H9 (cell line): ENCODE measurements at regions not wholly inside any gene's neighbourhood (a gene's known extent, or its start where the extent isn't known, plus 50 kb on each side); places are given as distances from the start of the nearest gene placed in this dataset.

ENCODE experiments used
- DNase-seq: peaks from one replicate; pipeline ENCODE4 v3.0.0-alpha.2; 2017
- H2AFZ ChIP-seq: one replicate; pipeline ENCODE4 v1.6.1; 2013; ENCODE audit warnings: mild to moderate bottlenecking, low read length, control low read depth, moderate library complexity
- H2AK5ac ChIP-seq: 2 replicates; pipeline ENCODE4 v1.6.1; 2013; ENCODE audit warnings: low read length, control low read depth, mixed read lengths; ENCODE audit not compliant: insufficient read length
- H2BK120ac ChIP-seq: one replicate; pipeline ENCODE4 v1.6.1; 2013; ENCODE audit warnings: low read depth, mild to moderate bottlenecking, low read length, control low read depth, inconsistent platforms; ENCODE audit not compliant: poor library complexity, severe bottlenecking
- H2BK12ac ChIP-seq: 2 replicates; pipeline ENCODE4 v1.6.1; 2013; ENCODE audit warnings: low read length, control low read depth, mixed read lengths, low read depth; ENCODE audit not compliant: insufficient read length
- H2BK15ac ChIP-seq: 2 replicates; pipeline ENCODE4 v1.6.1; 2013; ENCODE audit warnings: low read depth, low read length, control low read depth
- H2BK20ac ChIP-seq: one replicate; pipeline ENCODE4 v1.6.1; 2013; ENCODE audit warnings: low read depth, mild to moderate bottlenecking, low read length, control low read depth, inconsistent platforms; ENCODE audit not compliant: poor library complexity, severe bottlenecking
- H2BK5ac ChIP-seq: 2 replicates; pipeline ENCODE4 v1.6.1; 2013; ENCODE audit warnings: low read length, control low read depth, mixed read lengths; ENCODE audit not compliant: insufficient read length
- H3K14ac ChIP-seq: 2 replicates; pipeline ENCODE4 v1.6.1; 2013; ENCODE audit warnings: low read length, control low read depth; ENCODE audit not compliant: insufficient read depth
- H3K18ac ChIP-seq: 2 replicates; pipeline ENCODE4 v1.6.1; 2013; ENCODE audit warnings: low read depth, mild to moderate bottlenecking, mixed read lengths, low read length, control low read depth; ENCODE audit not compliant: insufficient read length
- H3K23ac ChIP-seq: 2 replicates; pipeline ENCODE4 v1.6.1; 2013; ENCODE audit warnings: low read length, control low read depth, mixed read lengths, low read depth; ENCODE audit not compliant: insufficient read length
- H3K23me2 ChIP-seq: 2 replicates; pipeline ENCODE4 v1.6.1; 2013; ENCODE audit warnings: low read depth, mild to moderate bottlenecking, mixed read lengths, low read length, control low read depth; ENCODE audit not compliant: insufficient read length, poor library complexity, severe bottlenecking
- H3K27ac ChIP-seq: 2 replicates; pipeline ENCODE4 v1.5.1; 2013; ENCODE audit warnings: low read length, control low read depth, mixed read lengths, low read depth; ENCODE audit not compliant: insufficient read length
- H3K27me3 ChIP-seq: 2 replicates; pipeline ENCODE4 v1.6.1; 2013; ENCODE audit warnings: low read length, control low read depth, inconsistent platforms; ENCODE audit not compliant: insufficient read depth
- H3K4ac ChIP-seq: 2 replicates; pipeline ENCODE4 v1.6.1; 2013; ENCODE audit warnings: low read depth, mild to moderate bottlenecking, control low read depth, inconsistent platforms, low read length, moderate library complexity
- H3K4me1 ChIP-seq: 2 replicates; pipeline ENCODE4 v1.6.1; 2013; ENCODE audit warnings: low read length, control low read depth, inconsistent platforms; ENCODE audit not compliant: insufficient read depth
- H3K4me2 ChIP-seq: 2 replicates; pipeline ENCODE4 v1.6.1; 2013; ENCODE audit warnings: low read length, control low read depth, mixed read lengths; ENCODE audit not compliant: insufficient read length, insufficient read depth
- H3K56ac ChIP-seq: 2 replicates; pipeline ENCODE4 v1.6.1; 2013; ENCODE audit warnings: low read depth, mild to moderate bottlenecking, mixed read lengths, low read length, control low read depth; ENCODE audit not compliant: insufficient read length
- H3K79me1 ChIP-seq: 2 replicates; pipeline ENCODE4 v1.6.1; 2013; ENCODE audit warnings: low read depth, mild to moderate bottlenecking, moderate library complexity, low read length, control low read depth, inconsistent platforms; ENCODE audit not compliant: insufficient read depth, poor library complexity, severe bottlenecking
- H3K79me2 ChIP-seq: 2 replicates; pipeline ENCODE4 v1.6.1; 2013; ENCODE audit warnings: low read length, control low read depth, inconsistent platforms; ENCODE audit not compliant: insufficient read depth
- H3K9ac ChIP-seq: 2 replicates; pipeline ENCODE4 v1.6.1; 2013; ENCODE audit warnings: low read length, control low read depth, mixed read lengths; ENCODE audit not compliant: insufficient read length; ENCODE audit errors: extremely low read depth
- H3K9me3 ChIP-seq: one replicate; pipeline ENCODE4 v1.6.1; 2013; ENCODE audit warnings: low read depth, low read length, inconsistent platforms; ENCODE audit not compliant: control insufficient read depth
- H3T11ph ChIP-seq: one replicate; pipeline ENCODE4 v1.6.1; 2013; ENCODE audit warnings: mild to moderate bottlenecking, low read length, control low read depth, inconsistent platforms
- H4K20me1 ChIP-seq: one replicate; pipeline ENCODE4 v1.6.1; 2013; ENCODE audit not compliant: control insufficient read depth, insufficient read length, insufficient read depth
- H4K5ac ChIP-seq: 2 replicates; pipeline ENCODE4 v1.6.1; 2013; ENCODE audit warnings: low read depth, mild to moderate bottlenecking, mixed read lengths, low read length, control low read depth; ENCODE audit not compliant: insufficient read length
- H4K8ac ChIP-seq: replicated peaks from 2 replicates; pipeline ENCODE4 v1.6.1; 2013; ENCODE audit warnings: low read length, control low read depth, mixed read lengths, low read depth; ENCODE audit not compliant: insufficient read length
- H4K91ac ChIP-seq: 2 replicates; pipeline ENCODE4 v1.6.1; 2013; ENCODE audit warnings: low read depth, mild to moderate bottlenecking, moderate library complexity, mixed read lengths, low read length, control low read depth; ENCODE audit not compliant: insufficient read length
- H3K27ac Mint-ChIP-seq, 3 experiments: 2 replicates in 2 of 3; 3 replicates in 1 of 3; pipeline ENCODE4 v1.8.0; 2020 to 2021; ENCODE audit warnings: mixed read lengths in 3 of 3, mild to moderate bottlenecking in 1 of 3, moderate library complexity in 1 of 3
- H3K27me3 Mint-ChIP-seq: 2 replicates; pipeline ENCODE4 v1.8.0; 2021; ENCODE audit warnings: low read depth, mild to moderate bottlenecking, moderate library complexity, mixed read lengths
- H3K36me3 Mint-ChIP-seq, 3 experiments: 2 replicates in 2 of 3; 3 replicates in 1 of 3; pipeline ENCODE4 v1.8.0; 2020 to 2021; ENCODE audit warnings: low read depth in 3 of 3, mixed read lengths in 3 of 3; ENCODE audit not compliant: insufficient read depth in 1 of 3
- H3K4me1 Mint-ChIP-seq, 2 experiments: 2 replicates each; pipeline ENCODE4 v1.8.0; 2020; ENCODE audit warnings: mixed read lengths in 2 of 2
- H3K4me3 Mint-ChIP-seq, 2 experiments: 2 replicates in 1 of 2; 3 replicates in 1 of 2; pipeline ENCODE4 v1.8.0; 2020 to 2021; ENCODE audit warnings: mild to moderate bottlenecking in 2 of 2, mixed read lengths in 2 of 2, moderate library complexity in 1 of 2
- H3K9me3 Mint-ChIP-seq, 2 experiments: 2 replicates in 1 of 2; 3 replicates in 1 of 2; pipeline ENCODE4 v1.8.0; 2020; ENCODE audit warnings: mild to moderate bottlenecking in 2 of 2, mixed read lengths in 2 of 2, moderate library complexity in 1 of 2
- CTCF ChIP-seq: fragments of 200-600 bp; sonication (generic); conservative IDR thresholded peaks from 3 replicates; pipeline ENCODE4 v1.8.0; 2021; ENCODE audit warnings: antibody characterized with exemption, mild to moderate bottlenecking
- WGBS: extraction: QIAGEN DNeasy Blood & Tissue Kit; methylation state at CpG from one replicate; pipeline ENCODE4 v1.1.7; 2013; ENCODE audit warnings: missing lambda C conversion rate, low lambda C conversion rate, mixed read lengths; ENCODE audit not compliant: insufficient read length; ENCODE audit errors: extremely low coverage; 5-methylcytosine and 5-hydroxymethylcytosine counted together

- no peak overlapping the region for H3K27ac ChIP-seq
- H3K4me1 ChIP-seq, result peaks cover 3% of the 10 kb centered on the region; the same call in 1 of the 2 replicates
- H3K4me2 ChIP-seq, result peak overlapping the region; percentile 17
- H3K18ac ChIP-seq, result no peak overlapping the region
- no peak overlapping the region for H3K9ac ChIP-seq
- H4K20me1 ChIP-seq, result no peaks in the 10 kb centered on the region
- H3K14ac ChIP-seq, result no peak overlapping the region
- no peak overlapping the region for H2BK20ac ChIP-seq
- H3T11ph ChIP-seq, result no peak overlapping the region
- no peak overlapping the region for H4K5ac ChIP-seq
- DNase-seq, result no peak
- Mint-ChIP-seq H3K9me3 (no peaks in the 10 kb centered on the region), H3K27ac (peak overlapping the region in 1 of 3 experiments; percentile 10; a peak in 3 of 7 replicates), H3K36me3 (no peaks in the 10 kb centered on the region), H3K4me1 (peaks cover 11 to 12% of the 10 kb centered on the region in 2 experiments), H3K4me3 (no peak overlapping the region), H3K27me3 (no peaks in the 10 kb centered on the region)
- no peak for TF ChIP-seq CTCF
- no peaks in the 10 kb centered on the region for H3K79me2 ChIP-seq
- H4K91ac ChIP-seq, result no peak overlapping the region
- no peak overlapping the region for H2BK120ac ChIP-seq
- H2BK15ac ChIP-seq, result no peak overlapping the region
- no peaks in the 10 kb centered on the region for H3K27me3 ChIP-seq
- WGBS, result no CpG with 5 or more reads among the region's 5 CpGs
- no peak overlapping the region for H3K4ac ChIP-seq
- H3K23me2 ChIP-seq, result no peaks in the 10 kb centered on the region
- H4K8ac ChIP-seq, result no peak overlapping the region
- H2BK12ac ChIP-seq, result no peak overlapping the region
- H2AK5ac ChIP-seq, result no peak overlapping the region
- H3K23ac ChIP-seq, result no peak overlapping the region
- H2AFZ ChIP-seq, result no peak overlapping the region
- no peaks in the 10 kb centered on the region for H3K9me3 ChIP-seq
- H3K56ac ChIP-seq, result no peak overlapping the region
- H3K79me1 ChIP-seq, result no peaks in the 10 kb centered on the region
- H2BK5ac ChIP-seq, result no peak overlapping the region
Observed at GRCh38 chr3:59540696-59541095, 490.9 kb upstream of the CFAP20DC start.
